HG03439 (cell line): ENCODE measurements at regions not wholly inside any gene's neighbourhood (a gene's known extent, or its start where the extent isn't known, plus 50 kb on each side); places are given as distances from the start of the nearest gene placed in this dataset.

ENCODE experiments used
- ATAC-seq: cut with Tn5 transposase; IDR thresholded peaks from one replicate; pipeline ENCODE4 v1.9.1; 2021; ENCODE audit warnings: mild to moderate bottlenecking, moderate library complexity; ENCODE audit not compliant: unreplicated experiment

DNA sequence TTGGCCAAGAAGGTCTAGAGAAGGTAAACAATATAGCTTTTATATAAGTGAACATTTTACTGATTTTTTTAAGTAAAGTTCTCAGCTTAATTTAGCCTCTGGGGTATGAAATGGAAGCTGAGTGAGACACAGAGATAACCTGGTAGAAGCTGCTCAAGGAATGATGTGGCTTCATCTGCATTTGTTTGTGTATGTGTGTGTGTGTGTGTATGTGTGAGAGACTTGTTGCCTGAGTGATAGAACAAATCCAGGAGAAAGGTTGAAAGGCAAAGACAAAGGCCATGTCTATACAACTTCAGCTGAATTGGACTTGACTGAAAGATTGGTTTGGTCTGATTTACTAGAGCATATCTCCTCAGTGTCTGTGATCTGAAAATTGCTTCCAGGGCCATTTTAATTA lies 63.6 kb downstream of the PCDH7 start:
- ATAC-seq, result no peak

DNA sequence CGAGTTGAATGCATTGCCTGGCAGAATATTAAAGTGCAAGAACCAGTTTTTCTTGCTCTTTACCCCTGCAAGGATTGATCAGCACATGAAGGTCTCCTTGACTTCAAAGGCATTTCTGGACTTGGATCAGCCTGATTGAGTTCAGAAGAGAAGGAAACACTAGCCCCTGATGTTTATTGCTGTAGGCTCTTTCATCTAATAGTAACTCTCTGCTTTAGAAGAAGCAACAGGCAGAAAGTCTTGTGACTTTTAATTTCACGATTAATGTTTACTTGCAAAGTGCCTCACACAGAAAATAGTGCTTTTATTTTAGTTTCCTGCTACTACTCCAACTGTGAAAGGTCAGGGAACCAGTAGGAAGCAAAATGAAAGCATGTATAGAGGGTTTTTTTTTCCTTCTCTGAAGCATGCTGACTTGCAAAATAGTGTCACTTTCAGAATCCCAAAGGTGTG lies 69.1 kb downstream of the PCDH7 start:
- ATAC-seq, result no peak

DNA sequence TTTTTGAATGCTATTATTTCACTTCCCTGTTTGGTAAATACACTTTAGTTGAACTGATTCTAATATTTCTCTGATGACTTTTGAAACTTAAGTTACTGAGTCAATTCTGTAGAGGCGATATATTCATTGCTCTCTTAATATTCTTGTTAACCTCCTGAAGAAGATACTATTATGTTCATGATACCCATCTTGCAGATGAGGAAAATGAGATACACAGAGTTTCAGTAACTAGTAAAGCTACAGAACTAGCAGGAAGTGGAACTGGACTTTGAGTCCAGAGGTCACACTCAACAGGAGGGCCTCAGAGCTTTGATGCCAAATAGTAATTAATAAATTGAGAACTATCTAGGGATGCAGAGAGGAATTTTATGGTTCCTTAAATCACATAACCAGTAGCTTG lies 70.0 kb downstream of the PCDH7 start:
- ATAC-seq, result no peak

DNA sequence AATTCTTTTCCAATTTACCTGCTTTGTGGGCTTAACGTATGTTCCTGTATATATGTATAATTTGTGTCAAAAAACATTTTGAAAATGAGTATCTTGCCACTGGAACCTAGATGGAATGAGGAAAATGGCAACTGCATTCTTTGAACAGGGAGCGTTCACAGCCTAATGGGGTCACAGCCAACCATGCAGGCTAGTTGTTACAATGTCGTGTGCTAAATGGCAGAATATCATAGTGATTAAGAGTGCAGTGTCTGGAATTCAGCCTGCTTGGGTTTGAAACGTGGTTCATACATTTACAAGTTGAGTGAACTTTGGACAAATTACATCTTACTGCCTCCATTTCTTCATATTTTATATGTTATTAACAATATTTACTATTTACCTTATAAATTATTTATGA lies 70.8 kb downstream of the PCDH7 start:
- ATAC-seq, result no peak

DNA sequence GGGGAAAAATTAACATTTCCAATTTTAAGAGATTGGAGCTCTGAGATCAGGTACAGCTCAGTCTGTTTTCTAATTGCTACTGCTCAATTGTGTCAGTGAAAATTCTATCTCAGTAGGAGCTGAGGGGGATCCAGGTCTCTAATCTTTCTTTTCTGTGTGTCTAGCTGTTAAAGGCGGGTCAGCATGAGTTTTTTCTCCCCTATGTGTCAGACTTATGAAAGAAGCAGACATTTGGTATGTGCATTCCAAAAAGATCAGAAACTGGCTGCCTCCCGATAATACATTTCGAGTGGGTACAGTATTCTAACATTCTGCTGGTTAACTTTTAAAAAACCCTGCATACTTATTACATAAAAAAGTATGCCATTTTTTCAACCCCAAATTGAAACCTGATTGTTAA lies 72.4 kb downstream of the PCDH7 start:
- no peak for ATAC-seq

DNA sequence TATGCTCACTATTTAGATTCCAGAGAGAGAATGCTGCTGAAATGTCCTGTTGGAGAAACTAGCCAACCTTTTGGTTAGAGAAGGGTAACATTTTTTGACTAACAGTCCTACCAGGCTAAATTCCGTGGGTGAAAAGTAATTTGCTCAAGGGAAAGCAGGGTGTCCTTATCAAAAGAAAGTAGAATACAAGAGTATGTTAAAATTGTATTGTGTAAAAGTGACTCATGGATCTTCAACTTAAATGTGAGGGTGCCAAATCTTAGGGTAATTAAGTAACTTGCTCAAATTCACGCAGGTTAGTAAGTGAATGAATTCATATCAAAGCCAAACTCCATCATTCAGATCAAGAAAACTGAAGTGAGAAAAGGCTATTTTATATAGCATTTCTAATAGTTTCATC lies 81.7 kb downstream of the PCDH7 start:
- no peak for ATAC-seq

DNA sequence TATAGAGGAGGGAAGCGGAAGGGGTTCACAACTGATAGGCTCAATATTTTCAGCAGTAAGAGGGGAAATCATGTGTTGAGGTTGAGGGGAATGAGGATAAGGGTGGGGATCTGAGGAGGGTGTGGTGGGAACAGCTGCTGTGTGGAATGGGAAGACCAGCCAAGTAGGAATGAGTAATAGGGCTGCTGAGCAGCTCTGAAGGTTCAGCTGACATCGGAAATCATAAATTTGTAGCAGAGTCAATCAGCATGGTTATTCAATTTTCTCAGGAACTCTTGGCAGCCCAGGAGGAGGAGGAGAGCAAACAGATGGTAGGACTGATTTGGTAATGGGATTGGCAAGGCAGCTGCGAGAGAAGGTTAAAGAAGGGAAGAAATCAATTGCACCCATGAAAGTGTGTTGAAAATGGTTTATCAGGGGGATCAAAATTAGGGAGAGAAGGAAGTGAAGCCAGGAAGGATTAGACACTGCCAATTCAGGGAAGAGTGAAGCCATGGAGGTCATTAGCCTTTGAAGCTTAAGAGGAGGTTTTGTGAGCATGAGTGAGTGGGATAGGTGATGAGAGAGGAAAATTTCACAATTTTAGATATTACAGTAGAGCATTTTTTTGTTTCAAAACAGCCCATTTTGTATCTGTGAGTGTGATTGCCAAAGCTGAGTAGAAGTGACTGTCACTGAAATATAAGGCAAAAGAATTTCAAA lies 82.6 kb downstream of the PCDH7 start:
- no peak for ATAC-seq

DNA sequence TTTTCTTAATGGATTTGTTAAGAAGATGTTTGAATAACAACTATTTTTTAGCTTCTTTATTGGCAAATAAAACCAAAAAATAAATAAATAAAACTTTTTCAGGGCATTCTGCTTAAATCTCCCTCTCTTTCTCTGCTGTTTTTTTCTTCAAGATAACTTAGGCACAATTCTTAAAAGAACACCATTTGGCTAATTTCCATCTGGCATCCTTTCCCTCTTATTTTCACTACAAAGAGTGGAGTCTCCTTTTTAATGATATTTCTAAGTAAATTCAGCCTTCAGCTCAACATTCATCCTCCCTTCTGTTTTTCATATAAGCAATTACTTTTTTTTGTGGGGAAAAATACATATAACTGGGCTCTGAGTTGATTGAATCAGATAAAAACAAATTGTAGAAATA lies 88.1 kb downstream of the PCDH7 start:
- no peak for ATAC-seq

DNA sequence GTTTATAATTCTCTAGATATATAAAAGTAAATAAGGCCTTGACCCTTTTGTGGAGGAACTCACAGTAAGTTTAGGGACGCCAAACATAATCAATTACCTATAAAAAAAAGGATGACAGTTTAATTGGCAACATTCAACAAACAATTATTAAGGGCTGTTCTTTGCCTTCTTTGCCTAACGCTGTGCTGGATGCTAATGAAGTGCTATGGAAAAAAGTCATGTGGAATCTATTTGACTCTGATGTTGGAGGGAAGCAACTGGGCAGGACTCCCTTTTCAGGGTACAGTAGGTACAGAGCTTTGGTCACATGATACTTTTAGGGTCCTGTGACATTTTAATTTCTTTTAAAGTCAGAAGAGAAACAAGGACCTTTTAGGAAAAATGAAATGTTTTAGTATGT lies 91.1 kb downstream of the PCDH7 start:
- no peak for ATAC-seq

DNA sequence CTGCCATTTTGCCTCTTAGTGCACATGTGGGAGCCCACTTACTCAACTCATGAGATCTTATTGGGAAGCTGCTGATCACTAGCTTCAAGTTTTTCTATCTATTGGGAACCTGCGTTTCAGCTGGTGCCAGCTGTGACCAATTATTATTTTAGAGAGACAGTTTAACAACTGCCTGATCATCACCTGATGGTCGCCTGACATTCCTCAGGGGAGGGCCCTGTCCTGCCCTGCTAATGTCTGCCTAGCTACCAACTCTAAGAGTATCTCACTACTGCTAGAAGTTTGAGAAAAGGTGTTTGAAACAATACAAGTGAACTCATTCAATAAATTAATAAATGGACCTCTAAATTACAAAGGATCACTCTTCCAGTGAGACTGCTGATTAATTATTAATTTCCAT lies 95.5 kb downstream of the PCDH7 start:
- no peak for ATAC-seq

DNA sequence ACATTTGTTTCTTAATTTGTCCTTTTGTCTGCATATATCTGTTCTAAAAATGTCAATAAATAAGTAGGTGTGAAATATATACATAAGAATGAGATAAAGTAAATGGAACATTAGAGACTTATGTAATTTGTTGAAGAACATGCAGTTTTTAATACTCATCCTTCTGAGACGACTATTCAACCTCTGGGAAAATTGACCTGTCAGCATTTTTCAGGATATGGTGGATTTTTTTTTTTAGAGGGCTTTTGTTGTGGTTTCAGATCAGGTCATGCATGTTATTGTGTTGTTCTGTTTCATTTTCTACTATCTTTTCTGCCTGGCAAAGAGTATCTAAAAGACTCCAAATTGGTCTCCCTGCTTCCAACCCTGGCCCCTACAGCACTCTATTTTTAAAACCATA lies 97.3 kb downstream of the PCDH7 start:
- ATAC-seq, result no peak

DNA sequence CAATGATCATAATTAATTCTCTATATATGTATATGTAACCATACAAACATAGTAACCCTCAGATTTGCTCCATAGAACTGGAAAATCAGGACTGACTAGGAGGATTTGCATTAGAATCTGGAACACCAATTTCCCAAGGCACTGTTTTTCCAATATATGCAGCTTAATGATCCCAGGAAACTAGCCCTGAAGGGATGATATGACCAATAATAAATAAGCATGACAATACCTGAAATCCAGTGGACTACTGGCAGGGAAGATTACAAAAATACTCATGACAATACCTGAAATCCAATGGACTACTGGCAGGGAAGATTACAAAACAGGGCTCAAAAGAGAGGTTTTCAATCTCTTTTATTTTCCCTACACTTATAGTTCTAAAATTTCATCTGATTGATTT lies 98.4 kb downstream of the PCDH7 start:
- no peak for ATAC-seq

DNA sequence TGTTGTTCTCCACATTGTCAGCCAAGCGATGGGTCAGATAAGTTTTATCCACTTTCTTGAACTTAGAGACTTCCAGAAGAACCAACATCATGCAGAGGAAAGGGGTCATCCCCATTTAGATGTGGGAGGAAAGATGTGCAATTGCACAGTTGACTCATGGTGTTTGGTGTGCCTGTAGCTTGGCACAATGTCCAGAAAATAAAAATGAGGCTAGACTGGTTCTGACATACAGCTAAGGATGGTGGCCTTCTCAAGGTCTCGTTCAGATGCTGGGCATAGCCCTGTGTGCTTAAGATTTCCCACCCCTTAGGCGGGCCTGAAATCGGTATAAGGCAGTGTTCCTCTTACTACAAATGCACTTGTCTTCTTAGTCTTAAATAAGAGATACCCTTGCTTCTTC lies 101.1 kb downstream of the PCDH7 start:
- ATAC-seq, result no peak

DNA sequence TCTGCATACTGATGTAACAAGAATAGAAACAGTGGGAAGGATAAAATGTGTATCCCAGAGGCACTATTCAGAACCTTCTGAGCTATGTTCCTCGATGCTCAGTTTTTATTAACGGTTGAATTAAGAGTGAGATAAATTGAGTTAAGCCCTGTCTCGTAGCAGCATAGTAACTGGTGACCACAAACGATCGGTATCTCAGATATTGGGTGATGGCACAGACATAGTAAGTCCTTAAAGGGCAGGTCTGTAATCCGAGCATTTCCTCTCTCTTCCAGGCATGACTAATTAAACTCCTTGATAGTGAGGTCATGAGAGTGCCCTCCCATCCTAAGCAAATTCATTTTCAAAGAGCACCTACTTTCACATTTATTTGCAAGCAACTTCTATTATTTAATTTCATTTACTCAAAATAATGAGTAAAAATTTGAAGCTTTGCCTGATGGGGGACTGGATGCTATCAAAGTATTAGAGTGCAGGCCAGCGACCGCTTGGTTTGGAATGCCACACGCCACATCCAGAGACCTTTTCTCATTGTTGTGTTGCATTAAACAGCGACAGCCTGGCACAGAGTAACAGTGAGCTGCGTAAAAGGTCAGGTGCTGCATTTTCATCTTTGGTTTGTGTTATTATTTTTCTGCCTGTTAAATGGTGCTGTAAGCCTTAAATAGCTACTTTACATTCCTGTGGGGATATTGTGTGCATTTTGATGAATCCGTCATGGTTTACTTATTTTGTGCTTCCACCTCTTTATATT lies 101.9 kb downstream of the PCDH7 start:
- ATAC-seq, result no peak

DNA sequence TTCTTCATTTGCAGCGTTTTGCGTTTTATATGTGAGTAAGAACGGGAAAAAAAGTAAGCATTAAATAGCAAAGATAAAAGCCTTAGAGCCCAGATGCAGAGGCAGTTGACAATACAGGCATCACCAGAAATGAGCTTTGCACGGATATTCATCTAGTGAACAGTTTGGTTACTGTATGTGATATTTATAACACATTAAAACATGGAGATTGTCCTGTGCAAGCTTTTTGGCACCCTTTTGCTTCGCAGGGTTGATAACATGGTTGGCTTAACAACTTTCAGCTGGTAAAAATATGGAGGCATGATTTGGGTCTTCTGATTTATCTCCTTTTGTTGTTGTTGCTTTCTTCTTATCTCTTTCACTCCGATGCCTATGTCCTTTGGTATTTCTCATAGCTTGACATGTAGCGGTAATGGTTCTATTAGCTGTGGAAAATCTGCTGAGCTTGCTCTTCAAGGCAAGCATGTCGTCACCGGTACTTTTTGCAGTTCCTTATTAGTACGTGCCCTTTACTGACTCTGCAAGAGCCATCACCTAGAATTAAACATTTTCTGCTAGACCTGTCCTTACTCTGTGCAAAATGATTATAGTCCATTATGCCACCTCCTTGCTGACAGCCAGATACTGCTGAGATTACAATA lies 102.9 kb downstream of the PCDH7 start:
- no peak for ATAC-seq

DNA sequence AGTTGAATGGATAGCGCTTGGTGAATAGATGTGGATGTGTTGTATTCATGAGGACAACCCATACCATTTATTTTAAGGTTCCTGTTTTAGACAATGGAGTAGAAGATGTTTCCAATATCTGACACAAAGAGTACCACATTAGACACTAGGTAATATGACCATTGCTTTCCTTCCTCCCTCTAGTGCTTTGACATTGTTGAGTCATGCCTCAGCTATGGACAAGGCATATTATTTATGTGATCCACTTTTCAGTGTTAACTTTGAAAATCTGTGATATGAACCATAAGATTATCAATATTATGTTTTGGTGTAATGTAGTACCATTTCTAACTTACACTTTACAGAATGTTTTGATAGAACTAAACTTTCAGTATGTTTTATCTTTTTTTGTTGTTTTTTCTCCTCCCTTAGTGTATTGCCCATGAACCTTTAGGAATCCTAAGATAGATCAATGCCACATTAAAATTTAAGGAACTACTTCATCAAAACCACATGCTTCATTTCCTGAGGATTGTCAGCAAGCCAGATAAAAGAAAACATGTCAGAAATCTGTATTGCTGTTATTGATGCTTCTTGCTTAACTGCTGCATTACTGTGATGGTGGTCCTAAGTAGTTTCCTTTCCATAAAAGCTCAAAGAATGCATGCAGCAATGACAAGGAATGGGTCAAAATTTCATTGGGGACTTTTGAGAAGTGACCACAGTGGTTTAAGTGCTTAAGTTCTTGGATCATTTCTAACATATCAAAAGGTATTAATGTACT lies 105.0 kb downstream of the PCDH7 start:
- no peak for ATAC-seq

DNA sequence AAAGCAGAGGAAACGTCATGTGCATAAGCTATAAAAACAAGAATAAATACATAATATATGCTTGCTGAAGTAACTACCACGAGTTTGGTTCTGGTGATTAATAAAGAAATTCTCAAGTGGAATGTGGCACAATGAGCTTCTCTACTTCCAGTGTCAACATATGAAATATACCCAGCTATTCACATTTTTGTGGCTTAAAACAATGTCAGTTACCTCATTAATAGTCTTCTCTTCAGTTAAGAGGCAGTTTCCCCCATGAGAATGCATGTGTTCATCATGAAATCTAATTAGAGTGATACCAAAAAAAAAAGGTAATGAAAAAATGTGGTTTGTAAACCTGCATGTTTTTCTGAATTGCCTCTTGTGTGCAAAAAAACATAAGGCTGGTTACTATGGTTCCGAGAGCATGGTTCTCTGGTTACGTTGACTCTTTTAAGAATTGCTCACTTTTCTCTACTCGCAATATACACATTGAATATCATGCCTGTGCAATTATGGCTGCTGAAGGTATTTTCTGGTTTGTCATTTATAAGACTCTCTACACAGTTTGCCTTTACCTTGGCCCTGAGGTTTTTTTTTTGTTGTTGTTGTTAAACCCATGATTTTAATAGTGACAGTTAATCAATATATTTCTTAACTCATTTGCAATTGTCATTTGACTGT lies 108.2 kb downstream of the PCDH7 start:
- no peak for ATAC-seq

DNA sequence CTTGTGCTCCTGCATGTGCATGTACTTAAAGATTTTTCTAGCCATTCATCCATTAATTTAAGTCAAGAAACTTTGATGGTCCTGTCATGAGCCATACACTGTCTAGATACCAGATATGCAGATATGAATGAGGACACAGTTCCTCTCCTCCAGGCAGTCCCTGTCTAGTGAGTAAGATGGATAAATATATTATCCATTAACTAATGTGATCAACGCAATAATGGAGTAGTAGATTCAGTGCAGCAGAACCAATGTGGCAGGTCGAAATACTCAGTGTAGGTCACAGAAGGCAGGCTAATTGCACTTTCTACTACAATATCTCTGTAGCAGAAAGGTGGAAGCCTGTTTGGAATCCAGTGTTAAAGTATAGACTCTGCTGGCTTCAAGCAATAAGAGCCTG lies 112.5 kb downstream of the PCDH7 start:
- ATAC-seq, result no peak

DNA sequence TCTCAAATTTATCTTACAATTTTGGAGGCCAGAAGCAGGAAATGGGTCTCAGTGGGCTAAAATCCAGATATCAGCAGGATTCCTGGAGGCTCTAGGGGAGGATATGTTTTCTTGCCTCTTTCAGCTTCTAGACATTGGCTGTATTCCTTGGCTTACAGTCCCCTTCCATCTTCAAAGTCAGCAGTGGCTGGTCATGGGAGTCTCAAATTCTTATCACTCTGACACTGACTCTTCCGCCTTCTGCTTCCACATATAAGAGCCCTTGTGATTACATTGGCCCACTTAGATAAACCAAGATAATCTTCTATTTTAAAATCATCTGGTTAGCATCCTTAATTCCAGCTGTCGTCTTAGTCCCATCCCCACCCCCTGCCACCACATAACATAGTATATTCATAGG lies 113.0 kb downstream of the PCDH7 start:
- ATAC-seq, result no peak

DNA sequence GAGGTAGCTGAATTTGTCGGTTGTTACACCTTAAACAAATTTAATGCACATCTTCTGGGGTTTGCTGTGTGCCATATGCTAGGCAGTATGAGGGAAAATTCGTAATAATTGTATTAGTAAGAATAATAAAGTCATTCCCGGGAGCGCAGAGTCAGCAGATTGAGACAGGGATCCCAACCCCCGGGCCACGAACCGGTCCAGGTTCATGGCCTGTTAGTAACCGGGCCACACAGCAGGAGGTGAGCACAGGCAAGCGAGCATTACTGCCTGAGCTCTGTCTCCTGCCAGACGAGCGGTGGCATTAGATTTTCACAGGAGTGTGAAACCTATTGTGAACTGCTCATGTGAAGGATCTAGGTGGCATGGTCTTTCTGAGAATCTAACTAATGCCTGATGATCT lies 114.9 kb downstream of the PCDH7 start:
- no peak for ATAC-seq

DNA sequence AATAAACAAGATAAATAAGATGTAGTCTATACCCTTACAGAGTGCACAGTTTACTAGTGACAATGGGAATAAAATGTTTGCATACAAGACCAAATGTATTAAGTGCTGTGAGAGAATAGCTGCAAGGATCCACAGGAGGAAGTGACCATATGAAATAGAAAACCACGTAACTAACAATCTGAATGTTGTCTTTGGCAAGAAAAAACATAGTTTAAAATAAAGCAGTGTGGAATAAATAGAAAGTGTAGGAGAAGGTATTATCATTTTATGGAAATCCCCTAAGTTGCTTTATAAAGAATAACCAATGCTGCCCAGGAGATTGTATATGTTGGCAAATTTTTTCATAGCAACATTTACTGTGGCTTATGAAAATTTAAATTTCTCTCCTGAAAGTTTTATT lies 116.1 kb downstream of the PCDH7 start:
- ATAC-seq, result no peak
